Stromal cell of bone marrow (primary cell): ENCODE measurements at regions not wholly inside any gene's neighbourhood (a gene's known extent, or its start where the extent isn't known, plus 50 kb on each side); places are given as distances from the start of the nearest gene placed in this dataset.
A peak's percentile ranks its signal among the peaks of the same experiment; 100 is the strongest.
"Not testable (repeated sequence)": the region's sequence is repeated elsewhere in the genome, so short reads cannot be mapped to it uniquely, and the experiment has no call there.

ENCODE experiments used
- DNase-seq: peaks from one replicate; pipeline ENCODE4 v3.0.0-alpha.2; 2012; ENCODE audit warnings: low read depth

DNA sequence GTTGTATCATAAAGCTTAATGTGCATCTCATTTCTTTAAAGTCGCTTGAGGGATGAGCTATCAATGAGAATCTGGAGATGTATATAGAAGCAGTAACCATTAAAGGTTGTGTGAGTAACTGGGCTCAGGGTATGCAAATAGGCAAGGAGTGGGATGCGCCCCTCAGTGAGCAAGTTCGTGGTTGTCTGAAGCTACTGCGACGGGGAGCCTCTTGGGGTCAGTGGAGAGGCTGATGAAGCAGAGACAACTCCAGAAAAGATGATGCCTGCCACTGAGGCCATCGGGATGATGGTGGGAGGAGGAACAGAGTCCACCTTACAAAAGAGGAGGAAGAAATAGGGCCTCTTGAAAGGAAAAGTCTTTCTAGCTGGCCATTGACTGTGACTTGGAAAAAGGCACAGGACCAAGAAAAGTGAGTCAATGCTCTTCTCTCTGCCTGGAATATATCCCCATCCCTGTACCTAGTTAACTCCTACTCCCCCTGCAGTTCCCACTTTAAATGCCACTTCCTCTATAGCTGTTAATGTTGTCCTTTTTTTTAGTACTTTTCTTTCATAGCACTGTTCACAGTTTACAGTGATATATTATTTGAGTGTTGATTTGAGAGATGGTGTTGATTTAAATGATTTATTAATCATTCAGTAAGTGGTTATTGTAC lies 51.4 kb upstream of the LSM6 start:
- no peak for DNase-seq

- no peak for DNase-seq
Measured at GRCh38 chr4:146123231-146123630, 52.3 kb upstream of the LSM6 start.

GRCh38 chr4:146122398-146122797 lies 53.1 kb upstream of the LSM6 start:
- no peak for DNase-seq

GRCh38 chr4:146121757-146122156 lies 53.8 kb upstream of the LSM6 start:
- no peak for DNase-seq

GRCh38 chr4:146119845-146120404 lies 55.6 kb upstream of the LSM6 start:
- DNase-seq, result no peak

DNA sequence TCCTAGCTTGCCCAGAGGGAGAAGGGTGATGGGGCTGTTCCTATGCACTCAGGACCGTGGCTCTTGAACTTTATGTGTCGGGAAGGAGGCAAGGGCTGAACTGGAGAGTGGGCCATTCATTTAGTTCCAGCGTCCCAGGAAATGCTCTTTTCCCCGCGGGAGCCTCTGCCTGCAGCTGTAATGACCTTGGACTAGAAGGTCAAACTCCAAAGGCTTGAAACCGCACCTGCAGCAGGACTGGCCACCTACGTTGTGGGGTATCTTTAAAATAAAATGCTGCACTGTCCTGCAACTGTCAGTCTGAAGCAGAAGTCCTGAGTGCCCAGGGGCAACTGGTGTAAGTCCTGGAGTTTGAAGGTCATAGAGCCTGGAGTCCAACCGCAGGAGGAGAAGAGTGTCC lies 61.5 kb upstream of the LSM6 start:
- DNase-seq, result no peak

GRCh38 chr4:146113171-146113570 lies 62.3 kb upstream of the LSM6 start:
- DNase-seq, result no peak

DNA sequence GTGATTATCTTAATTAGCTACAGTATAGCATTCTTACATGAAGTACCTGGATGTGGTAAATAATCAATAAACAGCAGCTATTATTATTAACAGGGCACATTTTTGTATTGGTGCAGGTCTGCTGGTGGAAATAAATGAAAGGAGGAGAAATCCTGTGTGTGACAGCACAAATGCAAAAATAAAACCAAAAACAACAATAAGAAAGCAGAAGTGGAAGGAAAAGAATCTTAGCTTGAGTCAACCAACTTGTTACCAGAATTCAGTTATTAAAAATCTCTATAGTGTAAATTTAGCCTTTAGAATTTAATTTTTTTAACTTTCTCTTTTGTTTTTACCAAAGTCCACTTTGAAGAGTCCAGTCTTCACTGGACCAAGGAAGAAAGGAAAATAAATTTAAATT lies 63.1 kb upstream of the LSM6 start:
- no peak for DNase-seq

- no peak for DNase-seq
Measured at GRCh38 chr4:146110871-146111485, 64.5 kb upstream of the LSM6 start.

DNA sequence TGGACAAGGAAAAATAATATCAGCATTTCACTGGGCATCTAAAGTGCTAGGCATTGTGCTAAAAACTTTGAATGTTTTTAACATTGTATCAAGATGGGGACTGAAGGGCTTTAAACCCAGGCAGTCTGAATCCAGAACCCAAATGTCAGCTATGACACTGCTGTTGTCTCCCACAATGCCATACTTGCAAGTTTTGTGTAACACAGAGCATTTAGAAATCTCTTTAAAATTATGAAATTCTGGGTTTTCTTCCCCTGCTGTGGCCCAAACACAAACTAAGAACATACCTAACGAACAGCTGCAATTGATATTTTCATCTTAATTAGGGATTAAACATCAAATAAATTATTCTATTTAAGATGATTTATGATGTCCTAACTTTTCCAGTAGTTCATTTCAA lies 66.8 kb upstream of the LSM6 start:
- DNase-seq, result no peak

- DNase-seq, result no peak
Measured at GRCh38 chr4:146107587-146108240, 67.8 kb upstream of the LSM6 start.

GRCh38 chr4:146105464-146105863 lies 70.1 kb upstream of the LSM6 start:
- no peak for DNase-seq

- DNase-seq, result no peak
Measured at GRCh38 chr4:146104541-146104940, 71.0 kb upstream of the LSM6 start.

DNA sequence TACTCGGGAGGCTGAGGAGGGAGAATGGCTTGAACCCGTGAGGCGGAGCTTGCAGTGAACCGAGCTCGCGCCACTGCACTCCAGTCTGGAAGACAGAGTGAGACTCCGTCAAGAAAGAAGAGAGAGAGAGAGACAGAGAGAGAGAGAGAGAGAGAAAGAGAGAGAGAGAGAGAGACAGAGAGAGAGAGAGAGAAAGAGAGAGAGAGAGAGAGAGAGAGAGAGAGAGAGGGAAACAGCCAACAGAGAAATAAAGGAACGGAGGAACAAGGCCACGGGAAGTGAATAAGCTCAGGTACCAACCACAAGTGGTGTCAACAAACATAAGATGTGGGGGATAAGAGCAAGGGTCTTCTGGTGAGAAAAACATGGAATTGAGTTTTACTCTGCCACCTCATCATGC lies 71.5 kb upstream of the LSM6 start:
- not testable (repeated sequence) for DNase-seq

DNA sequence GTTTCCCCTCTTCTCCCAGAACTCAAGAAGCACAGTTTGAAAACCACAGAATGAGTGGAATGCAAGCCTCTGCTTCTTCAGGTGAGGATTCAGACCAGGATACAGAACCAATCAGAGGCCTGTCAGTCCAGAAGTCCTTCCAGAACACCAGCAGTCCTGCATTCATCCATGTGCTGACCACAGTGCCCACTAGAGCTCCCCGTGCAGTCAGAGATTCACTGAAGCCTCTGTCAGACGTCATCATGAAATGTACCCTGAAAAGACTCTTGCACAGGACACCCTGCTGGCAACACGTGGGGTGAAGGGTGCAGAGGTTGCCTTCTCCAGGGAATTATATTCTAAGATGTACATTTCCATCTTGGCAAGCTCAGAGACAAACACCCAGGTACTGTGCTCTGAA lies 75.9 kb upstream of the LSM6 start:
- no peak for DNase-seq

GRCh38 chr4:146098978-146099377 lies 76.5 kb upstream of the LSM6 start:
- DNase-seq, result no peak

DNA sequence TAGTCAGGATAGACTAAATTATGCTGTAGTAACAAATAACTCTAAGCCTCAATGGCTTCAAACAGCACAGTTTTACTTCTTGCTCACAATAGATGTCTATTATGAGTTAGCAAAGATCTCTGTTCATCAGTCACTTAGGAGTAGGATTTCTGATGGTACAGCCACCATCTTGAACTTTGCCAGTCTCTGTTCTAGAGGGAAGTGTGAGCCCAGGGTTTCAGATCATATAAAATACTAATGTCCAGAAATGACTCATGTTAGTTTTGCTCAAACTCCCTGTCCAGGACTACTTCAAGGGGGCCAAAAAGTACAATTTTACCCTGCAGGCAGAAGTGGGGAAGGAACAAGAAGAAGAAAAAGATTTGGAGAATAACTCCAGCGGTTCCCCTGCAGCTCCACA lies 77.1 kb upstream of the LSM6 start:
- DNase-seq, result no peak

DNA sequence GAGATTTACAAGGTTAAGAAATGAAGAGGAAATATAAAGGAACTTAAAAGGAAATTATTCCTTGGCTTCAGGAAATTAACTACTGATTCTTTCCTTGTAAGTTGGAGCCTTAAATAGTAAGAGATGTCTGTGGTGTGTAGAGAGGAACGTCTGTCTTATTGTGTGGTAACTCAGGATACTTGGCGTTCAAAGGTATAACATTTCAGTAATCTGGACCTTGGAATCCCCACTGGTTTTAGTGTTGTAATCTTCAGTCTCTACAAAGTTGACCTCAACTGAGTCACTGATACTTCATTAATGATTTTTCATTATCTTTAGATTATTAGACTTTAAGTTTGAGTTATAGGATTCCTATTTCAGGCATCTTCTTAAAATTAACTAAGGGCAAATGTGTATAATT lies 79.1 kb upstream of the LSM6 start:
- no peak for DNase-seq

- no peak for DNase-seq
Measured at GRCh38 chr4:146095860-146096259, 79.7 kb upstream of the LSM6 start.

GRCh38 chr4:146095091-146095690 lies 80.3 kb upstream of the LSM6 start:
- peak; percentile 43 for DNase-seq

DNA sequence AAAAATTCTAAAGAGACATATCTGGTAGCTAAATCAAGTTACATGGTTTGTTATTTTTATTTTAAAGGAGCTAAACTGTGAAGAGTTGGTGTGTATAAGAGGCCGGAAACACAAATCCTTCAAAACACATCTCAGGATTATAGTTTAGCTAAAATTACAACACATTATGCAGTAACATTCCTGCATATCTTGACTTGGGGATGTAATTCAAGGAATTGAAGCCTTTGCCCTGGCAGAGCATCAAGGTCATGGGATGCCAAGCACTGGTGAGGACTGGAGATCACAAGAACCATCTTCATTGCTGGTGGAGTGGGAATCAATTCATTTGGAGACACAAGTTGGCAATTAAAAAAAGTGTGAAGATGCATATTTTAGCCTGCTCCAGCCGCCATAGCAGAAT lies 86.8 kb upstream of the LSM6 start:
- DNase-seq, result no peak

GRCh38 chr4:146087856-146088255 lies 87.7 kb upstream of the LSM6 start:
- DNase-seq, result no peak

GRCh38 chr4:146076081-146076480 lies 99.4 kb upstream of the LSM6 start:
- no peak for DNase-seq
